HL-60 (cell line): ENCODE measurements at regions not wholly inside any gene's neighbourhood (a gene's known extent, or its start where the extent isn't known, plus 50 kb on each side); places are given as distances from the start of the nearest gene placed in this dataset.

ENCODE experiments used
- POLR2AphosphoS5 ChIP-seq: IDR thresholded peaks from 2 replicates; pipeline ENCODE4 v1.6.1; 2012; ENCODE audit warnings: low read depth
- TF ChIP-seq, protein P1 (sequence below): IDR thresholded peaks from one replicate; pipeline ENCODE4 v1.5.1; 2011; ENCODE audit warnings: low read length, control low read depth, inconsistent platforms; ENCODE audit not compliant: insufficient read depth
- TF ChIP-seq, protein P2 (sequence below): IDR thresholded peaks from 2 replicates; pipeline ENCODE4 v1.6.1; 2012; ENCODE audit warnings: low read depth; ENCODE audit not compliant: insufficient replicate concordance

DNA sequence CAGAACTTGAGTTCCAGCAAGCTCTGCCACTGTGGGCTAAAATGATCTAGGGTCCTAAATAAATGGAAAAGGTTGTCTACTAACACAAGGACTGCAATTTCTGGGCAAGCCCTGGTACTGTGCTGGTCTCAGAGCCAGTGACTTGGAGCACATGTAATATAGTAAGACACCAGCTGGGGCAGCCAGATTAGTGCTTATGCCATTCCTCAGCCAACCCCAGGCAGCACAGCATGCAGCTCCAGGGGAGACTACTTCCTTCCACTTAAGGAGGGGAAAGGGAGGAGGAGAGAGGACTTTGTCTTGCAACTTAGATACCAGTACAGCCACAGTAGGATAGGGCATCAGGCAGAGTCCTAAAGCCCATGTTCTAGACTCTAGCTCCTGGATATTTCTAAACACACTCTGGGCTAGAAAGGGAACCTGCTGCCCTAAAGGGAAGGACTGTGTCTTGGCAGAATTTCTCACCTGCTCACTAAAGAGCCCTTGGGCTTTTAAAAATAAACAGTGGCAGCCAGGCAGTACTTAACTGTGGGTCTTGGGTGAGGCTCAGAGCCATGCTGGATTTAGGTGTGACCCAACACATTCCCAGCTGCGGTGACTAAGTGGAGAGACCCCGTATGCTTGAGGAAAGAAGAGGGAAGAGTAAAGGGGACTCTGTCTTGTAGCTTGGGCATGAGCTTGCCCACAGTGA, 223.7 kb upstream of the BCHE start:
- TF ChIP-seq, protein P1, sequence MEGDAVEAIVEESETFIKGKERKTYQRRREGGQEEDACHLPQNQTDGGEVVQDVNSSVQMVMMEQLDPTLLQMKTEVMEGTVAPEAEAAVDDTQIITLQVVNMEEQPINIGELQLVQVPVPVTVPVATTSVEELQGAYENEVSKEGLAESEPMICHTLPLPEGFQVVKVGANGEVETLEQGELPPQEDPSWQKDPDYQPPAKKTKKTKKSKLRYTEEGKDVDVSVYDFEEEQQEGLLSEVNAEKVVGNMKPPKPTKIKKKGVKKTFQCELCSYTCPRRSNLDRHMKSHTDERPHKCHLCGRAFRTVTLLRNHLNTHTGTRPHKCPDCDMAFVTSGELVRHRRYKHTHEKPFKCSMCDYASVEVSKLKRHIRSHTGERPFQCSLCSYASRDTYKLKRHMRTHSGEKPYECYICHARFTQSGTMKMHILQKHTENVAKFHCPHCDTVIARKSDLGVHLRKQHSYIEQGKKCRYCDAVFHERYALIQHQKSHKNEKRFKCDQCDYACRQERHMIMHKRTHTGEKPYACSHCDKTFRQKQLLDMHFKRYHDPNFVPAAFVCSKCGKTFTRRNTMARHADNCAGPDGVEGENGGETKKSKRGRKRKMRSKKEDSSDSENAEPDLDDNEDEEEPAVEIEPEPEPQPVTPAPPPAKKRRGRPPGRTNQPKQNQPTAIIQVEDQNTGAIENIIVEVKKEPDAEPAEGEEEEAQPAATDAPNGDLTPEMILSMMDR = no peak
- TF ChIP-seq, protein P2, sequence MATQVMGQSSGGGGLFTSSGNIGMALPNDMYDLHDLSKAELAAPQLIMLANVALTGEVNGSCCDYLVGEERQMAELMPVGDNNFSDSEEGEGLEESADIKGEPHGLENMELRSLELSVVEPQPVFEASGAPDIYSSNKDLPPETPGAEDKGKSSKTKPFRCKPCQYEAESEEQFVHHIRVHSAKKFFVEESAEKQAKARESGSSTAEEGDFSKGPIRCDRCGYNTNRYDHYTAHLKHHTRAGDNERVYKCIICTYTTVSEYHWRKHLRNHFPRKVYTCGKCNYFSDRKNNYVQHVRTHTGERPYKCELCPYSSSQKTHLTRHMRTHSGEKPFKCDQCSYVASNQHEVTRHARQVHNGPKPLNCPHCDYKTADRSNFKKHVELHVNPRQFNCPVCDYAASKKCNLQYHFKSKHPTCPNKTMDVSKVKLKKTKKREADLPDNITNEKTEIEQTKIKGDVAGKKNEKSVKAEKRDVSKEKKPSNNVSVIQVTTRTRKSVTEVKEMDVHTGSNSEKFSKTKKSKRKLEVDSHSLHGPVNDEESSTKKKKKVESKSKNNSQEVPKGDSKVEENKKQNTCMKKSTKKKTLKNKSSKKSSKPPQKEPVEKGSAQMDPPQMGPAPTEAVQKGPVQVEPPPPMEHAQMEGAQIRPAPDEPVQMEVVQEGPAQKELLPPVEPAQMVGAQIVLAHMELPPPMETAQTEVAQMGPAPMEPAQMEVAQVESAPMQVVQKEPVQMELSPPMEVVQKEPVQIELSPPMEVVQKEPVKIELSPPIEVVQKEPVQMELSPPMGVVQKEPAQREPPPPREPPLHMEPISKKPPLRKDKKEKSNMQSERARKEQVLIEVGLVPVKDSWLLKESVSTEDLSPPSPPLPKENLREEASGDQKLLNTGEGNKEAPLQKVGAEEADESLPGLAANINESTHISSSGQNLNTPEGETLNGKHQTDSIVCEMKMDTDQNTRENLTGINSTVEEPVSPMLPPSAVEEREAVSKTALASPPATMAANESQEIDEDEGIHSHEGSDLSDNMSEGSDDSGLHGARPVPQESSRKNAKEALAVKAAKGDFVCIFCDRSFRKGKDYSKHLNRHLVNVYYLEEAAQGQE = no peak
- TF ChIP-seq POLR2AphosphoS5 = no peak
